ENCODE measurements at regions not wholly inside any gene's neighbourhood (a gene's known extent, or its start where the extent isn't known, plus 50 kb on each side); places are given as distances from the start of the nearest gene placed in this dataset.
"Not testable (repeated sequence)": the region's sequence is repeated elsewhere in the genome, so short reads cannot be mapped to it uniquely, and the experiment has no call there.

DNA sequence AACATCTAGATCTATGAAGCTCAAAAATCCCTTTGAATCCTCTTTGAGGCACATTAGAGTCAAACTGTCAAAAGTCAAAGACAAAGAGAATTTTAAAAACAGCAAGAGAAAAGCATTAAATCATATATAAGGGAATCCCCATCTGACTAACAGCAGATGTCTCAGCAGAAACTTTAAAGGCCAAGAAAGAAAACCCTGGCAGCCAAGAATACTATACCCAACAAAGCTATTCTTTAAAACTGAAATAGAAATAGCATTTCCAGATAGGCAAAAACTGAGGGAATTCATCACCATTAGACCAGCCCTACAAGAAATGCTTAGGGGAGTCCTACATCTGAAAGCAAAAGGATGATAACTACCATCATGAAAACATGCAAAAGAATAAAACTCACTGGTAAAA lies 211.2 kb upstream of the PDZRN3 start:
- in situ Hi-C loops (cut with HindIII; ENCODE audit: low pct_ligation_motif_present, low sequenced_read_pairs), result no loop called here
- no peak overlapping the region for H3K4me3 ChIP-seq (ENCODE audit: low read depth, low read length)
- no peak overlapping the region for H3K27ac ChIP-seq
- no peak for DNase-seq
- no peaks in the 10 kb centered on the region for H3K27me3 ChIP-seq (replicated peaks)
- H3K36me3 ChIP-seq (replicated peaks), result no peaks in the 10 kb centered on the region
- TF ChIP-seq, protein P1, sequence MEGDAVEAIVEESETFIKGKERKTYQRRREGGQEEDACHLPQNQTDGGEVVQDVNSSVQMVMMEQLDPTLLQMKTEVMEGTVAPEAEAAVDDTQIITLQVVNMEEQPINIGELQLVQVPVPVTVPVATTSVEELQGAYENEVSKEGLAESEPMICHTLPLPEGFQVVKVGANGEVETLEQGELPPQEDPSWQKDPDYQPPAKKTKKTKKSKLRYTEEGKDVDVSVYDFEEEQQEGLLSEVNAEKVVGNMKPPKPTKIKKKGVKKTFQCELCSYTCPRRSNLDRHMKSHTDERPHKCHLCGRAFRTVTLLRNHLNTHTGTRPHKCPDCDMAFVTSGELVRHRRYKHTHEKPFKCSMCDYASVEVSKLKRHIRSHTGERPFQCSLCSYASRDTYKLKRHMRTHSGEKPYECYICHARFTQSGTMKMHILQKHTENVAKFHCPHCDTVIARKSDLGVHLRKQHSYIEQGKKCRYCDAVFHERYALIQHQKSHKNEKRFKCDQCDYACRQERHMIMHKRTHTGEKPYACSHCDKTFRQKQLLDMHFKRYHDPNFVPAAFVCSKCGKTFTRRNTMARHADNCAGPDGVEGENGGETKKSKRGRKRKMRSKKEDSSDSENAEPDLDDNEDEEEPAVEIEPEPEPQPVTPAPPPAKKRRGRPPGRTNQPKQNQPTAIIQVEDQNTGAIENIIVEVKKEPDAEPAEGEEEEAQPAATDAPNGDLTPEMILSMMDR (IDR thresholded peaks at IDR 0.05; ENCODE audit: low read depth, low read length, missing control alignments), result no peak

DNA sequence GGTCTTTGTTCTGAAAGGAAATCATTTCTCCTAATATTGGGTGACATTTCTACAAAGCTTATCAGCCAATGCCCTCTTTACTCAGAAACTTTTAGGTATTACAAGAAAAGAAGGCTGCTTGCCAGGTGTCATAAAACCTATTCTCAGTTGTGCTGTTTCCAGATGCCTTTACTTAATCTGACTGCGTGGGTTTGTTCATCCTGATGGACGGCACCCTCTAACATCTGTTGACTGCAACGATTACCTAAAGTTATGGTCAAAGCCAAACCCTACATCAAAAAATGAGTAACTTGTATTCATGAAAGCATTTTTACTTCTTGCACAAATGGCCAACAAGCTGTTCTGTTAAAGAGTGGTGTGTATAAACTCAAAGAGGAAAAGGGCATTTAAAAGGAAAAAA lies 207.7 kb upstream of the PDZRN3 start:
- in situ Hi-C loops (cut with HindIII; ENCODE audit: low pct_ligation_motif_present, low sequenced_read_pairs), result no loop called here
- TF ChIP-seq, protein P1 (IDR thresholded peaks at IDR 0.05; ENCODE audit: low read depth, low read length, missing control alignments), result no peak

DNA sequence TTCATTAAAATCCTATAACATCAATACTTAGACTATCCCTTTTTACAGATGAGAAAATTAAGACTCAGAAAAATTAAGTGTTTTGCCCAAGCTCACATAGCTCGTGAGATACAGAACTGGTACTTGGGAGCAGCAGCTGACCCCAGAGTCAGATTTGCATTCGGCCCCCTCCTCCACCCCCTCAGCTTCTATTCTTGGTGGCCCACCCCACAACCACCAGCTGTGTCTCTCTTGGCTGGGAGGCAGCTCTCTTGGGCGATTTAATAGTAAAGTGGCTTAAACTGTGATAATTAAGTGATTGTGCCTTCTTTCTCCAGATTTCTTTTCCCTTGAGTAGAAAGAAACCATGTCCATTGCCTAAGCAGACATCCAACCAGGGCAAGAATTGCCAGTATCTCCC lies 203.6 kb upstream of the PDZRN3 start:
- Histone ChIP-seq H3K4me3 (ENCODE audit: low read depth, low read length) (no peak overlapping the region), H3K27ac (no peak overlapping the region)
- TF ChIP-seq, protein P1 (IDR thresholded peaks at IDR 0.05; ENCODE audit: low read depth, low read length, missing control alignments), result no peak

More for the DNA sequence above, 207.7 kb upstream of the PDZRN3 start:
- Histone ChIP-seq H3K4me3 (ENCODE audit: low read depth, low read length) (no peak overlapping the region), H3K27me3 (replicated peaks) (no peaks in the 10 kb centered on the region), H3K27ac (no peak overlapping the region), H3K36me3 (replicated peaks) (no peaks in the 10 kb centered on the region)
- no peak for DNase-seq

DNA sequence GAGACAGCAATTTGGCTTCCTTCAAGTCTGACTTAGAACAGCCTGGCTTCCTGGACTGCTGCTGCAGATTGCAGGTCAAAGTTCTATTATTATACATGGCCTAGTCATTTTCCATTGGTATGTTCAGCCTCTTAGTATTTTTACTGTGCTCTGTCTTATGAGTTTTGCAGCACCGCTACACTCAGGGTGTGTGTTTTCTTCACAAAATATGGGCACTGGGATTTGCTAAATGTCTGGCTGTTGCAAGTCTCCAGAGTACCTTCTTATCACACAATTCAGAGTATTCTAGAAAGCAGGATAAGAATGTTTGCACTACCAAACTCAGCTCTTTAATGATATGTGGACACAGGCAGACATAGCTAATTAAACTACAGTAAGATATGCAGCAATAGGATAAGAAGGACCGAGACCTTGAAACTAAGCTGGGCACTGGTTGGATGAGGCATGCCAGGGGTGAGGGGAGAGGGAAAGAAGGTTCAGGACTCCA lies 203.0 kb upstream of the PDZRN3 start:
- H3K27ac ChIP-seq, result no peak overlapping the region
- H3K27me3 ChIP-seq (replicated peaks), result no peaks in the 10 kb centered on the region
- no peak overlapping the region for H3K4me3 ChIP-seq (ENCODE audit: low read depth, low read length)
- in situ Hi-C loops (cut with HindIII; ENCODE audit: low pct_ligation_motif_present, low sequenced_read_pairs), result no loop called here
- TF ChIP-seq, protein P1 (IDR thresholded peaks at IDR 0.05; ENCODE audit: low read depth, low read length, missing control alignments), result no peak
- DNase-seq, result peak; percentile 35
- no peaks in the 10 kb centered on the region for H3K36me3 ChIP-seq (replicated peaks)

More for the DNA sequence above, 203.6 kb upstream of the PDZRN3 start:
- Histone ChIP-seq H3K27me3 (replicated peaks) (no peaks in the 10 kb centered on the region), H3K36me3 (replicated peaks) (no peaks in the 10 kb centered on the region)
- in situ Hi-C loops (cut with HindIII; ENCODE audit: low pct_ligation_motif_present, low sequenced_read_pairs), result no loop called here
- no peak for DNase-seq

DNA sequence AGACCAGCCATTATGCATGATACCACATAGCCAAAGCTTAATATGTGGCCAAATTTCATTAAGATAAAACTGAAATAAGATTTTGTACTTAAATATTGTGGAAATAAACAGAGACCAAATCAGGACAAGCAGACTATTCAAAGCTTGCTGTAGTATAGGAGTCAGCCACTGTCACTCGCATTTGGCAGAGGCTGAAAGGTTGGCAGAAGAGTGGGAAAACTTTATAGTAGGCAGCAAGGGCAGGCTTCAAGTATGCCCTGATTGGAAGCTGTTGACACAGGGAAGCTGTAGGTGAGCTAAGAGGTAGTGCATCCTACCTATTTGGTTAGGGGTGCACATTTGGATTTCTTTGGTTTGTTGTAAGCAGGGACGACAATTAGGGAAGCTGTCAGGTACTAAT lies 202.5 kb upstream of the PDZRN3 start:
- H3K36me3 ChIP-seq (replicated peaks), result no peaks in the 10 kb centered on the region
- H3K27me3 ChIP-seq (replicated peaks), result no peaks in the 10 kb centered on the region
- DNase-seq, result no peak
- in situ Hi-C loops (cut with HindIII; ENCODE audit: low pct_ligation_motif_present, low sequenced_read_pairs), result no loop called here
- H3K27ac ChIP-seq, result no peak overlapping the region
- no peak overlapping the region for H3K4me3 ChIP-seq (ENCODE audit: low read depth, low read length)
- TF ChIP-seq, protein P1 (IDR thresholded peaks at IDR 0.05; ENCODE audit: low read depth, low read length, missing control alignments), result no peak

DNA sequence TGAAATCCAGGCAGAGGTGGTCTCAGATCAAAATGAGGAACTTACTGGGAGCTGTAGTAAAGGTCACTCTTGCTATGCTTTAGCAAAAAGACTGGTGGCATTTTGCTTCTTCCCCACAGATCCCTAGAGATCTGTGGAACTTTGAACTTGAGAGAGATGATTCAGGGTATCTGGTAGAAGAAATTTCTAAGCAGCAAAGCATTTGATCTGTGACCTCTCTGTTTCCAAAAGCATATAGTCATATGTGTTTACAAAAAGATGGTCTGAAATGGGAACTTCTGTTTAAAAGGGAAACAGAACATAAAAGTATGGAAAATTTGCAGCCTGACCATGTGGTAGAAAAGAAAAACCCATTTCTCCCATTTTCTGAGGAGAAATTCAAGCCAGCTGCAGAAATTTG lies 196.2 kb upstream of the PDZRN3 start:
- H3K4me3 ChIP-seq (ENCODE audit: low read depth, low read length); H3K27me3 ChIP-seq (replicated peaks); H3K36me3 ChIP-seq (replicated peaks); in situ Hi-C loops (cut with HindIII; ENCODE audit: low pct_ligation_motif_present, low sequenced_read_pairs): not testable (repeated sequence)
- DNase-seq, result peak; percentile 48
- H3K27ac ChIP-seq, result peak overlapping the region; percentile 15

Measured in brain microvascular endothelial cell (primary cell).